ENCODE measurements at regions not wholly inside any gene's neighbourhood (a gene's known extent, or its start where the extent isn't known, plus 50 kb on each side); places are given as distances from the start of the nearest gene placed in this dataset.

- Histone ChIP-seq H3F3A (ENCODE audit: insufficient read depth, low read length) (no peaks in the 10 kb centered on the region), H2AFZ (ENCODE audit: low read length) (no peak overlapping the region), H3K27me3 (ENCODE audit: insufficient read depth, low read length) (no peaks in the 10 kb centered on the region), H3K9me3 (ENCODE audit: low read length) (no peaks in the 10 kb centered on the region), H3K4me3 (ENCODE audit: low read depth, low read length, poor library complexity, severe bottlenecking) (no peak overlapping the region), H3K27ac (ENCODE audit: low read depth, low read length, poor library complexity, severe bottlenecking) (no peak overlapping the region), H3K36me3 (ENCODE audit: insufficient read depth, low read length) (no peaks in the 10 kb centered on the region), H3K4me2 (ENCODE audit: low read length) (no peak overlapping the region), H3K79me2 (ENCODE audit: insufficient read depth, low read length) (no peaks in the 10 kb centered on the region), H3K9me2 (ENCODE audit: low read depth, low read length) (no peaks in the 10 kb centered on the region), H3K9ac (ENCODE audit: low read length) (no peak overlapping the region), H4K20me1 (ENCODE audit: insufficient read depth, low read length) (no peaks in the 10 kb centered on the region), H3K4me1 (ENCODE audit: insufficient read depth, low read length, severe bottlenecking) (no peaks in the 10 kb centered on the region)
- no peak for TF ChIP-seq EZH2 (IDR thresholded peaks at IDR 0.05; ENCODE audit: borderline replicate concordance, low read length)
Measured at GRCh38 chr13:72290962-72291681, 424.1 kb upstream of the DACH1 start.

GRCh38 chr13:72286421-72286820 is 419.4 kb upstream of the DACH1 start:
- H3K9me3 ChIP-seq (ENCODE audit: low read length): no peaks in the 10 kb centered on the region
- no peak overlapping the region for H2AFZ ChIP-seq (ENCODE audit: low read length)
- no peak overlapping the region for H3K9ac ChIP-seq (ENCODE audit: low read length)
- no peaks in the 10 kb centered on the region for H3K36me3 ChIP-seq (ENCODE audit: insufficient read depth, low read length)
- no peak for TF ChIP-seq CTCF (IDR thresholded peaks at IDR 0.05; ENCODE audit: low read length)
- no peak for TF ChIP-seq EZH2 (IDR thresholded peaks at IDR 0.05; ENCODE audit: borderline replicate concordance, low read length)
- H3K4me3 ChIP-seq (ENCODE audit: low read depth, low read length, poor library complexity, severe bottlenecking): no peak overlapping the region
- H3K4me1 ChIP-seq (ENCODE audit: insufficient read depth, low read length, severe bottlenecking): no peaks in the 10 kb centered on the region
- no peak overlapping the region for H3K4me2 ChIP-seq (ENCODE audit: low read length)
- H3K27me3 ChIP-seq (ENCODE audit: insufficient read depth, low read length): no peaks in the 10 kb centered on the region
- H3F3A ChIP-seq (ENCODE audit: insufficient read depth, low read length): no peaks in the 10 kb centered on the region
- H4K20me1 ChIP-seq (ENCODE audit: insufficient read depth, low read length): no peaks in the 10 kb centered on the region
- H3K27ac ChIP-seq (ENCODE audit: low read depth, low read length, poor library complexity, severe bottlenecking): no peak overlapping the region
- H3K9me2 ChIP-seq (ENCODE audit: low read depth, low read length): no peaks in the 10 kb centered on the region
- no peaks in the 10 kb centered on the region for H3K79me2 ChIP-seq (ENCODE audit: insufficient read depth, low read length)

- Histone ChIP-seq H3F3A (ENCODE audit: insufficient read depth, low read length) (no peaks in the 10 kb centered on the region), H3K79me2 (ENCODE audit: insufficient read depth, low read length) (no peaks in the 10 kb centered on the region), H3K27me3 (ENCODE audit: insufficient read depth, low read length) (no peaks in the 10 kb centered on the region), H3K4me3 (ENCODE audit: low read depth, low read length, poor library complexity, severe bottlenecking) (no peak overlapping the region), H3K4me1 (ENCODE audit: insufficient read depth, low read length, severe bottlenecking) (no peaks in the 10 kb centered on the region), H3K9me2 (ENCODE audit: low read depth, low read length) (no peaks in the 10 kb centered on the region), H2AFZ (ENCODE audit: low read length) (no peak overlapping the region), H3K4me2 (ENCODE audit: low read length) (no peak overlapping the region), H4K20me1 (ENCODE audit: insufficient read depth, low read length) (no peaks in the 10 kb centered on the region), H3K9ac (ENCODE audit: low read length) (no peak overlapping the region), H3K27ac (ENCODE audit: low read depth, low read length, poor library complexity, severe bottlenecking) (no peak overlapping the region), H3K9me3 (ENCODE audit: low read length) (no peaks in the 10 kb centered on the region), H3K36me3 (ENCODE audit: insufficient read depth, low read length) (no peaks in the 10 kb centered on the region)
- TF ChIP-seq CTCF (IDR thresholded peaks at IDR 0.05; ENCODE audit: low read length): no peak
- no peak for TF ChIP-seq EZH2 (IDR thresholded peaks at IDR 0.05; ENCODE audit: borderline replicate concordance, low read length)
Measured at GRCh38 chr13:72284791-72285190, 417.8 kb upstream of the DACH1 start.

GRCh38 chr13:72261732-72262131 is 394.7 kb upstream of the DACH1 start:
- Histone ChIP-seq H4K20me1 (ENCODE audit: insufficient read depth, low read length) (no peaks in the 10 kb centered on the region), H3K4me2 (ENCODE audit: low read length) (no peak overlapping the region), H3K27me3 (ENCODE audit: insufficient read depth, low read length) (no peaks in the 10 kb centered on the region), H2AFZ (ENCODE audit: low read length) (no peak overlapping the region), H3K36me3 (ENCODE audit: insufficient read depth, low read length) (no peaks in the 10 kb centered on the region), H3K9me3 (ENCODE audit: low read length) (no peaks in the 10 kb centered on the region), H3K9ac (ENCODE audit: low read length) (no peak overlapping the region), H3K27ac (ENCODE audit: low read depth, low read length, poor library complexity, severe bottlenecking) (no peak overlapping the region), H3F3A (ENCODE audit: insufficient read depth, low read length) (no peaks in the 10 kb centered on the region), H3K4me1 (ENCODE audit: insufficient read depth, low read length, severe bottlenecking) (no peaks in the 10 kb centered on the region), H3K4me3 (ENCODE audit: low read depth, low read length, poor library complexity, severe bottlenecking) (no peak overlapping the region), H3K79me2 (ENCODE audit: insufficient read depth, low read length) (no peaks in the 10 kb centered on the region), H3K9me2 (ENCODE audit: low read depth, low read length) (no peaks in the 10 kb centered on the region)
- TF ChIP-seq CTCF (IDR thresholded peaks at IDR 0.05; ENCODE audit: low read length) (no peak), EZH2 (IDR thresholded peaks at IDR 0.05; ENCODE audit: borderline replicate concordance, low read length) (no peak)

Measured in OCI-LY1 (cell line).